Fibroblast of lung (primary cell): ENCODE measurements at regions not wholly inside any gene's neighbourhood (a gene's known extent, or its start where the extent isn't known, plus 50 kb on each side); places are given as distances from the start of the nearest gene placed in this dataset.

Experiments used
- DNase-seq, 2 donors: peaks; one replicate each; pipeline versions ENCODE4 v3.0.0 to v3.0.0-alpha.2; 2010; ENCODE audit warnings: low read depth in 2 of 2
- H2AFZ ChIP-seq: 2 replicates; pipeline ENCODE4 v1.5.1; 2012; ENCODE audit warnings: low read length, control low read depth, inconsistent platforms
- H3K27ac ChIP-seq: 2 replicates; pipeline ENCODE4 v1.5.1; 2011; ENCODE audit warnings: low read length, control low read depth; ENCODE audit not compliant: insufficient read depth
- H3K27me3 ChIP-seq: 2 replicates; pipeline ENCODE4 v1.5.1; 2011; ENCODE audit warnings: mild to moderate bottlenecking, low read length; ENCODE audit not compliant: control insufficient read depth, insufficient read depth
- H3K36me3 ChIP-seq: 2 replicates; pipeline ENCODE4 v1.5.1; 2011; ENCODE audit warnings: low read length; ENCODE audit not compliant: control insufficient read depth, insufficient read depth
- H3K4me1 ChIP-seq: 2 replicates; pipeline ENCODE4 v1.5.1; 2011; ENCODE audit warnings: low read length; ENCODE audit not compliant: control insufficient read depth, insufficient read depth; ENCODE audit errors: extremely low read depth
- H3K4me2 ChIP-seq: 2 replicates; pipeline ENCODE4 v1.5.1; 2011; ENCODE audit warnings: low read length, control low read depth; ENCODE audit not compliant: insufficient read depth; ENCODE audit errors: extremely low read depth
- H3K4me3 ChIP-seq, 4 experiments: fragments of 200-600 bp in 1 of 4; sonication (generic) in 1 of 4; replicated peaks in 1 of 4; 2 replicates each; pipeline ENCODE4 v1.5.1; 2011 to 2016; ENCODE audit warnings: low read length in 4 of 4, low read depth in 3 of 4, mild to moderate bottlenecking in 3 of 4, control low read depth in 2 of 4, inconsistent platforms in 1 of 4, mixed read lengths in 1 of 4; ENCODE audit not compliant: insufficient read depth in 1 of 4; ENCODE audit errors: control extremely low read depth in 1 of 4
- H3K79me2 ChIP-seq: 2 replicates; pipeline ENCODE4 v1.5.1; 2012; ENCODE audit warnings: mild to moderate bottlenecking, low read length, inconsistent platforms; ENCODE audit not compliant: control insufficient read depth, insufficient read depth
- H3K9ac ChIP-seq: 2 replicates; pipeline ENCODE4 v1.5.1; 2011; ENCODE audit warnings: mild to moderate bottlenecking, low read length, control low read depth; ENCODE audit not compliant: insufficient read depth
- H3K9me3 ChIP-seq: 2 replicates; pipeline ENCODE4 v1.5.1; 2012; ENCODE audit warnings: low read depth, low read length; ENCODE audit not compliant: control insufficient read depth, insufficient read depth
- H4K20me1 ChIP-seq: 2 replicates; pipeline ENCODE4 v1.5.1; 2011; ENCODE audit warnings: low read length; ENCODE audit not compliant: control insufficient read depth, insufficient read depth; ENCODE audit errors: extremely low read depth
- CTCF ChIP-seq, 2 donors: IDR thresholded peaks in 1 of 2; conservative IDR thresholded peaks in 1 of 2; 1 replicate in 1 of 2; 2 replicates in 1 of 2; pipeline ENCODE4 v1.5.1; 2011 to 2012; ENCODE audit warnings: low read length in 2 of 2, control low read depth in 1 of 2, inconsistent platforms in 1 of 2, low read depth in 1 of 2, mild to moderate bottlenecking in 1 of 2
- EZH2 ChIP-seq: IDR thresholded peaks from 2 replicates; pipeline ENCODE4 v1.5.1; 2012; ENCODE audit warnings: low read length, control low read depth, mild to moderate bottlenecking; ENCODE audit errors: missing control alignments

GRCh38 chr15:46177219-46177618, 542.4 kb downstream of the SQOR start:
- Histone ChIP-seq H3K9me3 (no peaks in the 10 kb centered on the region), H3K4me2 (no peak overlapping the region), H3K27ac (no peak overlapping the region), H3K79me2 (no peaks in the 10 kb centered on the region), H3K36me3 (no peaks in the 10 kb centered on the region), H3K27me3 (no peaks in the 10 kb centered on the region), H2AFZ (no peak overlapping the region), H4K20me1 (no peaks in the 10 kb centered on the region), H3K9ac (no peak overlapping the region), H3K4me3 (no peak overlapping the region), H3K4me1 (no peaks in the 10 kb centered on the region)
- TF ChIP-seq EZH2 (no peak), CTCF (conservative IDR thresholded peaks at IDR 0.05 in 1 of 2, IDR thresholded peaks at IDR 0.05 in 1 of 2; ENCODE audit: low read depth in 1 of 2, low read length in 2 of 2) (no peak)
- DNase-seq = no peak

GRCh38 chr15:46178138-46178537, 543.3 kb downstream of the SQOR start:
- Histone ChIP-seq H3K27me3 (no peaks in the 10 kb centered on the region), H3K9ac (no peak overlapping the region), H2AFZ (no peak overlapping the region), H3K4me2 (no peak overlapping the region), H4K20me1 (no peaks in the 10 kb centered on the region), H3K9me3 (no peaks in the 10 kb centered on the region), H3K4me3 (no peak overlapping the region), H3K4me1 (no peaks in the 10 kb centered on the region), H3K79me2 (no peaks in the 10 kb centered on the region), H3K27ac (no peak overlapping the region), H3K36me3 (no peaks in the 10 kb centered on the region)
- TF ChIP-seq EZH2 (no peak), CTCF (conservative IDR thresholded peaks at IDR 0.05 in 1 of 2, IDR thresholded peaks at IDR 0.05 in 1 of 2; ENCODE audit: low read depth in 1 of 2, low read length in 2 of 2) (no peak)
- no peak for DNase-seq

- Histone ChIP-seq H2AFZ (no peak overlapping the region), H3K4me2 (no peak overlapping the region), H3K4me3 (no peak overlapping the region), H4K20me1 (no peaks in the 10 kb centered on the region), H3K9me3 (no peaks in the 10 kb centered on the region), H3K36me3 (no peaks in the 10 kb centered on the region), H3K79me2 (no peaks in the 10 kb centered on the region), H3K27me3 (no peaks in the 10 kb centered on the region), H3K9ac (no peak overlapping the region), H3K4me1 (no peaks in the 10 kb centered on the region), H3K27ac (no peak overlapping the region)
- no peak for TF ChIP-seq CTCF (conservative IDR thresholded peaks at IDR 0.05 in 1 of 2, IDR thresholded peaks at IDR 0.05 in 1 of 2; ENCODE audit: low read depth in 1 of 2, low read length in 2 of 2)
- TF ChIP-seq EZH2 = no peak
- no peak for DNase-seq
These were observed 572.5 kb downstream of the SQOR start for GRCh38 chr15:46207341-46207740.
